BLaER1 treated with 17β-estradiol and CSF1 and Interleukin-3, amounts not matched to agents 10 nM and 100 nM (cell line): ENCODE measurements at regions not wholly inside any gene's neighbourhood (a gene's known extent, or its start where the extent isn't known, plus 50 kb on each side); places are given as distances from the start of the nearest gene placed in this dataset.
"Not testable (repeated sequence)": the region's sequence is repeated elsewhere in the genome, so short reads cannot be mapped to it uniquely, and the experiment has no call there.

ENCODE experiments used
- H3K27ac ChIP-seq, 11 experiments: shearing (Covaris generic); formaldehyde crosslinking; 2 replicates each; pipeline ENCODE4 v1.8.1; 2022
- H3K27me3 ChIP-seq, 11 experiments: shearing (Covaris generic); formaldehyde crosslinking; 2 replicates each; pipeline ENCODE4 v1.8.1; 2022
- H3K36me3 ChIP-seq, 11 experiments: shearing (Covaris generic); formaldehyde crosslinking; 2 replicates each; pipeline ENCODE4 v1.8.1; 2022
- H3K4me1 ChIP-seq, 10 experiments: shearing (Covaris generic); formaldehyde crosslinking; 2 replicates each; pipeline ENCODE4 v1.8.1; 2022
- H3K4me2 ChIP-seq, 11 experiments: shearing (Covaris generic); formaldehyde crosslinking; 2 replicates each; pipeline ENCODE4 v1.8.1; 2022
- H3K4me3 ChIP-seq, 10 experiments: shearing (Covaris generic); formaldehyde crosslinking; 2 replicates each; pipeline ENCODE4 v1.8.1; 2022
- H3K9ac ChIP-seq, 11 experiments: shearing (Covaris generic); formaldehyde crosslinking; 2 replicates each; pipeline ENCODE4 v1.8.1; 2022
- H3K9me3 ChIP-seq, 11 experiments: shearing (Covaris generic); formaldehyde crosslinking; replicated peaks in 1 of 11; 2 replicates each; pipeline ENCODE4 v1.8.1; 2022
- H4K20me1 ChIP-seq, 11 experiments: shearing (Covaris generic); formaldehyde crosslinking; 2 replicates each; pipeline ENCODE4 v1.8.1; 2022
- Cebpa-rat ChIP-seq, 11 experiments: shearing (Covaris generic); IDR thresholded peaks; 2 replicates each; pipeline ENCODE4 v1.8.1; 2022

- H3K4me2 ChIP-seq = peak overlapping the region in 10 of 11 experiments; percentile 51 to 96 (median 92); a peak in 19 of 22 replicates
These were observed 69.6 kb upstream of the CCDC167 start for GRCh38 chr6:37569317-37569716.

GRCh38 chr6:37566950-37567349, 67.3 kb upstream of the CCDC167 start:
- Histone ChIP-seq H3K4me1 (peaks cover 35 to 96% (median 92%) of the 10 kb centered on the region in 10 experiments), H3K4me3 (0 out of 20 replicates have a peak overlapping the region, but pooled peaks of 1 of the 10 experiments have one; percentile 3), H3K9me3 (no peaks in the 10 kb centered on the region), H3K27me3 (peaks cover 0 to 21% (median 0%) of the 10 kb centered on the region in 11 experiments; a peak in 6 of 22 replicates), H3K36me3 (no peaks in the 10 kb centered on the region), H3K4me2 (peak overlapping the region in 10 of 11 experiments; percentile 41 to 96 (median 92); a peak in 19 of 22 replicates), H3K9ac (peak overlapping the region in 6 of 11 experiments; percentile 35 to 66 (median 52); a peak in 9 of 22 replicates), H3K27ac (peak overlapping the region in 7 of 11 experiments; percentile 4 to 78 (median 61); a peak in 10 of 22 replicates), H4K20me1 (peaks cover 0 to 5% (median 0%) of the 10 kb centered on the region in 11 experiments; a peak in 1 of 22 replicates)
- TF ChIP-seq Cebpa-rat (IDR thresholded peaks at IDR 0.05) = no peak

More at GRCh38 chr6:37569317-37569716, 69.6 kb upstream of the CCDC167 start:
- H3K4me1 ChIP-seq = peaks cover 29 to 72% (median 69%) of the 10 kb centered on the region in 10 experiments
- H3K9ac ChIP-seq = peak overlapping the region in 2 of 11 experiments; percentile 7 to 37; a peak in 3 of 22 replicates
- no peak overlapping the region for H3K4me3 ChIP-seq
- H3K27ac ChIP-seq = peak overlapping the region in 2 of 11 experiments; percentile 74 to 78; a peak in 1 of 22 replicates
- H3K9me3 ChIP-seq = no peaks in the 10 kb centered on the region
- peaks cover 0 to 18% (median 0%) of the 10 kb centered on the region in 11 experiments; a peak in 6 of 22 replicates for H3K27me3 ChIP-seq
- H3K36me3 ChIP-seq = no peaks in the 10 kb centered on the region
- no peak for TF ChIP-seq Cebpa-rat (IDR thresholded peaks at IDR 0.05)
- H4K20me1 ChIP-seq = peaks cover 0 to 5% (median 0%) of the 10 kb centered on the region in 11 experiments; a peak in 1 of 22 replicates

GRCh38 chr6:37566111-37566949, 66.6 kb upstream of the CCDC167 start:
- H3K4me1 ChIP-seq = peaks cover 35 to 100% (median 98%) of the 10 kb centered on the region in 10 experiments
- peak overlapping the region in 9 of 11 experiments; percentile 29 to 66 (median 40); a peak in 15 of 22 replicates for H3K9ac ChIP-seq
- TF ChIP-seq Cebpa-rat (IDR thresholded peaks at IDR 0.05) = no peak
- peaks cover 0 to 21% (median 0%) of the 10 kb centered on the region in 11 experiments; a peak in 6 of 22 replicates for H3K27me3 ChIP-seq
- peak overlapping the region in 6 of 11 experiments; percentile 35 to 78 (median 64); a peak in 9 of 22 replicates for H3K27ac ChIP-seq
- peak overlapping the region; percentile 84 to 96 (median 90) for H3K4me2 ChIP-seq
- H3K4me3 ChIP-seq = peak overlapping the region; percentile 28 to 50 (median 43); a peak in 17 of 20 replicates
- no peaks in the 10 kb centered on the region for H3K36me3 ChIP-seq
- H3K9me3 ChIP-seq = no peaks in the 10 kb centered on the region
- H4K20me1 ChIP-seq = peaks cover 0 to 5% (median 0%) of the 10 kb centered on the region in 11 experiments; a peak in 1 of 22 replicates

- no peaks in the 10 kb centered on the region; a peak in 1 of 22 replicates for H4K20me1 ChIP-seq
- H3K4me2 ChIP-seq = peak overlapping the region; percentile 84 to 96 (median 90)
- H3K27me3 ChIP-seq = peaks cover 0 to 25% (median 0%) of the 10 kb centered on the region in 11 experiments; a peak in 6 of 22 replicates
- no peak for TF ChIP-seq Cebpa-rat (IDR thresholded peaks at IDR 0.05)
- no peaks in the 10 kb centered on the region for H3K36me3 ChIP-seq
- peaks cover 35 to 100% (median 98%) of the 10 kb centered on the region in 10 experiments for H3K4me1 ChIP-seq
- peak overlapping the region in 8 of 11 experiments; percentile 28 to 66 (median 34); a peak in 13 of 22 replicates for H3K9ac ChIP-seq
- no peaks in the 10 kb centered on the region for H3K9me3 ChIP-seq
- peak overlapping the region in 3 of 11 experiments; percentile 13 to 74 (median 36); a peak in 6 of 22 replicates for H3K27ac ChIP-seq
- peak overlapping the region; percentile 28 to 50 (median 43); a peak in 17 of 20 replicates for H3K4me3 ChIP-seq
These were observed 65.8 kb upstream of the CCDC167 start for GRCh38 chr6:37565267-37566110.

GRCh38 chr6:37562926-37563288, 63.2 kb upstream of the CCDC167 start:
- not testable (repeated sequence) for H3K27ac ChIP-seq
- Histone ChIP-seq H3K4me1 (peaks cover 24 to 100% (median 98%) of the 10 kb centered on the region in 10 experiments), H3K27me3 (peaks cover 0 to 40% (median 0%) of the 10 kb centered on the region in 11 experiments; a peak in 6 of 22 replicates)

GRCh38 chr6:37561361-37561760, 61.7 kb upstream of the CCDC167 start:
- peaks cover 33 to 100% (median 98%) of the 10 kb centered on the region in 10 experiments for H3K4me1 ChIP-seq

More at GRCh38 chr6:37562926-37563288, 63.2 kb upstream of the CCDC167 start:
- H3K4me3 ChIP-seq, H3K36me3 ChIP-seq, H3K9ac ChIP-seq, H4K20me1 ChIP-seq, H3K9me3 ChIP-seq: not testable (repeated sequence)
- peak overlapping the region in 7 of 11 experiments; percentile 10 to 94 (median 89); a peak in 8 of 22 replicates for H3K4me2 ChIP-seq

GRCh38 chr6:37560737-37561103, 61.0 kb upstream of the CCDC167 start:
- peaks cover 0 to 3% (median 0%) of the 10 kb centered on the region in 11 experiments; a peak in 1 of 22 replicates for H4K20me1 ChIP-seq
- no peaks in the 10 kb centered on the region for H3K9me3 ChIP-seq
- H3K27ac ChIP-seq = no peak overlapping the region
- H3K9ac ChIP-seq = no peak overlapping the region
- H3K27me3 ChIP-seq = peaks cover 0 to 43% (median 0%) of the 10 kb centered on the region in 11 experiments; a peak in 6 of 22 replicates
- H3K36me3 ChIP-seq = no peaks in the 10 kb centered on the region
- no peak for TF ChIP-seq Cebpa-rat (IDR thresholded peaks at IDR 0.05)
- peaks cover 35 to 100% (median 98%) of the 10 kb centered on the region in 10 experiments for H3K4me1 ChIP-seq
- no peak overlapping the region for H3K4me3 ChIP-seq
- H3K4me2 ChIP-seq = peak overlapping the region in 10 of 11 experiments; percentile 19 to 92 (median 85); a peak in 20 of 22 replicates

More at GRCh38 chr6:37561361-37561760, 61.7 kb upstream of the CCDC167 start:
- no peaks in the 10 kb centered on the region for H3K36me3 ChIP-seq
- peaks cover 0 to 3% (median 0%) of the 10 kb centered on the region in 11 experiments; a peak in 1 of 22 replicates for H4K20me1 ChIP-seq
- no peak overlapping the region for H3K27ac ChIP-seq
- H3K27me3 ChIP-seq = peaks cover 0 to 46% (median 0%) of the 10 kb centered on the region in 11 experiments; a peak in 6 of 22 replicates
- H3K9ac ChIP-seq = no peak overlapping the region
- H3K4me3 ChIP-seq = no peak overlapping the region
- TF ChIP-seq Cebpa-rat (IDR thresholded peaks at IDR 0.05) = no peak
- H3K9me3 ChIP-seq = no peaks in the 10 kb centered on the region
- H3K4me2 ChIP-seq = peak overlapping the region in 8 of 11 experiments; percentile 80 to 92 (median 87); a peak in 16 of 22 replicates

- H3K4me1 ChIP-seq = peaks cover 40 to 100% (median 98%) of the 10 kb centered on the region in 10 experiments
- TF ChIP-seq Cebpa-rat (IDR thresholded peaks at IDR 0.05) = no peak
- no peaks in the 10 kb centered on the region for H3K36me3 ChIP-seq
- no peaks in the 10 kb centered on the region for H3K9me3 ChIP-seq
- H4K20me1 ChIP-seq = peaks cover 0 to 3% (median 0%) of the 10 kb centered on the region in 11 experiments; a peak in 1 of 22 replicates
- peaks cover 0 to 42% (median 0%) of the 10 kb centered on the region in 11 experiments; a peak in 4 of 22 replicates for H3K27me3 ChIP-seq
- peak overlapping the region in 2 of 11 experiments; percentile 8 to 10; a peak in 2 of 22 replicates for H3K9ac ChIP-seq
- H3K4me2 ChIP-seq = peak overlapping the region in 9 of 11 experiments; percentile 46 to 92 (median 86); a peak in 18 of 22 replicates
- no peak overlapping the region for H3K27ac ChIP-seq
- no peak overlapping the region for H3K4me3 ChIP-seq
These were observed 59.8 kb upstream of the CCDC167 start for GRCh38 chr6:37559501-37559900.
